Right lobe of liver (tissue), 6 donors: ENCODE measurements at regions not wholly inside any gene's neighbourhood (a gene's known extent, or its start where the extent isn't known, plus 50 kb on each side); places are given as distances from the start of the nearest gene placed in this dataset.

Source experiments
- ATAC-seq, 4 donors: fragments of 200-7000 bp; cut with Tn5 transposase; one replicate each; pipeline ENCODE4 v1.9.1; 2020; ENCODE audit warnings: mild to moderate bottlenecking in 4 of 4, moderate library complexity in 4 of 4
- DNase-seq, 3 donors: peaks; one replicate each; pipeline ENCODE4 v3.0.0-alpha.2; 2020
- H3K27ac ChIP-seq, 3 donors: fragments of 200-600 bp; one replicate each; pipeline ENCODE4 v1.8.0; 2022
- H3K27me3 ChIP-seq, 2 donors: fragments of 200-600 bp; one replicate each; pipeline ENCODE4 v1.8.0; 2022
- H3K36me3 ChIP-seq, 4 donors: fragments of 200-600 bp; sonication (generic) in 1 of 4; one replicate each; pipeline versions ENCODE4 v1.5.1 to v1.8.0; 2017 to 2022; ENCODE audit warnings: control low read depth in 1 of 4
- H3K4me1 ChIP-seq, 4 donors: fragments of 200-600 bp; sonication (generic) in 1 of 4; one replicate each; pipeline versions ENCODE4 v1.5.1 to v1.8.0; 2017 to 2022; ENCODE audit warnings: control low read depth in 1 of 4
- H3K4me3 ChIP-seq, 3 donors: fragments of 200-600 bp; one replicate each; pipeline ENCODE4 v1.8.0; 2022
- H3K9me3 ChIP-seq, 4 donors: fragments of 200-600 bp; sonication (generic) in 1 of 4; one replicate each; pipeline versions ENCODE4 v1.5.1 to v1.8.0; 2017 to 2022; ENCODE audit warnings: control low read depth in 1 of 4
- CTCF ChIP-seq, 4 donors: fragments of 200-600 bp in 3 of 4; fragments of 450-650 bp in 1 of 4; IDR thresholded peaks; one replicate each; pipeline versions ENCODE4 v1.5.1 to v1.8.0; 2016 to 2022; ENCODE audit warnings: antibody characterized with exemption in 4 of 4, mild to moderate bottlenecking in 2 of 4
- POLR2A ChIP-seq: fragments of 450-650 bp; IDR thresholded peaks from one replicate; pipeline ENCODE4 v1.6.1; 2017; ENCODE audit warnings: antibody characterized with exemption, mild to moderate bottlenecking
- WGBS: methylation state at CpG from one replicate; pipeline ENCODE4 v1.1.6; 2018; ENCODE audit warnings: low coverage, low lambda C conversion rate; ENCODE audit not compliant: insufficient coverage; ENCODE audit errors: missing lambda C conversion rate; 5-methylcytosine and 5-hydroxymethylcytosine counted together
- intact Hi-C, 2 donors: fragments of 100-400 bp; cut with DNase I; formaldehyde crosslinking; loops; one replicate each; pipeline versions ENCODE4 v1.11.2 to v1.14.1; 2022
- donor health status: DM: no; HTN: yes; CAD: no.
- donor health status: DM: no; HTN: no; CAD: no.
- donor health status: DM: no; HTN: no; CAD: no.
- donor health status: DM: no; HTN: yes; CAD: no.
- donor health status: DM: no; HTN: yes; CAD: no.

- H3K27me3 ChIP-seq = no peaks in the 10 kb centered on the region
- no peak overlapping the region for H3K4me3 ChIP-seq
- intact Hi-C loops = no loop called here
- no peak overlapping the region for H3K27ac ChIP-seq
- H3K4me1 ChIP-seq = no peaks in the 10 kb centered on the region
- no peaks in the 10 kb centered on the region for H3K9me3 ChIP-seq
- DNase-seq = no peak
- WGBS = 52% methylated on average over 8 of the region's 8 CpGs
- no peak for TF ChIP-seq CTCF (IDR thresholded peaks at IDR 0.05)
- no peak for TF ChIP-seq POLR2A
- no peaks in the 10 kb centered on the region for H3K36me3 ChIP-seq
- no peak for ATAC-seq
These were observed 342.5 kb upstream of the C16orf82 start for GRCh38 chr16:26724189-26724588.

DNA sequence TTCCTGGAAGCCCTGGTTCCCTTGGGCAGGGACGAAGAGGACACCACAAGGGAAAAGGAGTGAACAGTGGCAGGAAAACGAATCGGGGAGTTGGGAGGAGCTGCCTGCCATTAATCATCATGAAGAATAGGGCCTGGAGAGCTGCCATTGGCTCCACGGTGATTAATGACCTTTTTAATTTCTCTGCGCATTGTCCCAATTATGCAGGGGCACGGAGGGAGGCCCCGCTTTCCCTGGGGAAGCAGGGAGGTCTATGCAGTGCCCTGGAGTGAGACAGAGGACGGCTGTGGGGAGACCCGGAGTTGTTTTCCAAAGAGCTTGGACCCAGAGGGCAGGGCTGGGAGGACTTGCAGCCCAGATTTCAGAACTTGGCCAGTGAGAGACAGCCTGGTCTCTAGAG, 338.9 kb upstream of the C16orf82 start:
- Histone ChIP-seq H3K27me3 (no peaks in the 10 kb centered on the region), H3K4me1 (no peaks in the 10 kb centered on the region), H3K36me3 (no peaks in the 10 kb centered on the region), H3K27ac (no peak overlapping the region), H3K4me3 (no peak overlapping the region), H3K9me3 (no peaks in the 10 kb centered on the region)
- ATAC-seq (no peak), DNase-seq (no peak)
- TF ChIP-seq POLR2A (no peak), CTCF (IDR thresholded peaks at IDR 0.05) (no peak)
- intact Hi-C loops = no loop called here
- WGBS = 34% methylated on average over 8 of the region's 9 CpGs

DNA sequence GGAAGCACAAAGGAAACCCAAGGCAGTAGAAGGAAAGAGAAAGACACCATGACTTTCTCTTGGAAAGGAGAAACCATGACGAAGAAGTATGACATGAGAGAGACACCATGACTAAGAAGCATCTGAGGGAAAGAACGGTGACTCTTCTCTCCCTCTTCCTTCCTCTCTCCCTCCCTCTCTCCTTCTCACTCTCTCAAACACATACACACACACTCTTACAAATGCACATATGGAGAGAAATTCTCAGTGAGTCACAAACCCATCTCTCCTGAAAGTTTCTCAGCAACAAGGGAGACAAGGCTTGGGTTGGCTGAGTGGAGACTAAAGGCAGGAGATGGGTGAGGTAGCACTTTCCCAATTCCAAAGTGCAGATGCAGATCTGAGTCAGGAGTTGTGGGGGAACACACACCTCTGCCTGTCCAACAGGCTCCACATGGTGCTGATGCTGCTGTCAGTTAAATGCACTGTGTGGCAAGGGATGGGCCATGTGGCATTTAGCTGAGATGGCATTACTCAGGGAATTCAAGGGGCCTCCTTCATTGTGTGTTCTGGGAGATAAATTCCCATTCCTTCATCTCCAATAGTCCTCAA, 336.7 kb upstream of the C16orf82 start:
- no peaks in the 10 kb centered on the region for H3K27me3 ChIP-seq
- ATAC-seq = no peak
- no peaks in the 10 kb centered on the region for H3K36me3 ChIP-seq
- DNase-seq = no peak
- TF ChIP-seq CTCF (IDR thresholded peaks at IDR 0.05) = no peak
- no peak for TF ChIP-seq POLR2A
- no peaks in the 10 kb centered on the region for H3K4me1 ChIP-seq
- intact Hi-C loops = no loop called here
- H3K27ac ChIP-seq = no peak overlapping the region
- no peak overlapping the region for H3K4me3 ChIP-seq
- WGBS = 52% methylated on average over 2 of the region's 2 CpGs
- no peaks in the 10 kb centered on the region for H3K9me3 ChIP-seq

DNA sequence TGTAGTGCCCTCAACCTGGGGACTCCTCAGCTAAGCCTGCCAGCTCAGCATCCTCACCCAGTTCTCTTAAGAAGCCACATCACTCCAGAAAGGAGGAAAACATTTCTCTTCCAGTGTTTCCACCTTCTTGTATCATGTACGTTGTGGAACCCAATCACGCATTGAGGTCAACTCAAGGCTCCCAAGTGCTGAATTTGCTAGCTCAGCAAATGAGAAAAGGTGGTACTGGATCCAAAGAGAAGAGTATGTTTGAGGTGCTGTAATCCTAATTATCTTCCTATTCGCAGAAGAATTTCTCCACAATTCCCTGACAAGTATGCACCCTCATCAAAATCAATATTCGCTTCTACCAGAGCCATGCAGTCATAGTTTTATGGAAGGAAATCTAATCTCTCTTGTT, 335.0 kb upstream of the C16orf82 start:
- Histone ChIP-seq H3K4me1 (no peaks in the 10 kb centered on the region), H3K36me3 (no peaks in the 10 kb centered on the region), H3K27ac (no peak overlapping the region), H3K9me3 (no peaks in the 10 kb centered on the region), H3K4me3 (no peak overlapping the region), H3K27me3 (no peaks in the 10 kb centered on the region)
- no peak for TF ChIP-seq CTCF (IDR thresholded peaks at IDR 0.05)
- TF ChIP-seq POLR2A = no peak
- WGBS = 47% methylated on average over 4 of the region's 4 CpGs
- DNase-seq (no peak), ATAC-seq (no peak)
- intact Hi-C loops = no loop called here

DNA sequence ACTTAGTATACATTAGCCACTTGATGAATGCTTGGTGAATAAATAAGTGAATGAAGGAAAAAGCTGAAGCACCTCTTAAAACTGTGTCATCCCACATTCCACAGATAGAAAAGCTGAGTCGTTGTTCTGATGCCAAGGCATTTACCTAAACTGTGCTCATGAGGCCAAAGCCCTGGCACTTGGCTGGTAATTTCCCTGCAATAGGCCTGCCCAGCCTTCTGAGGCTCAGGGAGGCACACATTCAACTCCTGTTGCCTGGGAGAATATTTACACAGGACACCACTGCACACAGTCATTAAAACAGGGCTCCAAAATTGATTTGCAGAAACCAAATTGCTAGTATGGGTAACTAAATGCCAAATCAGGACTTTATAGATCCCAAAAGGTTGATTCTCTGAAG, 333.0 kb upstream of the C16orf82 start:
- no peak for ATAC-seq
- intact Hi-C loops = no loop called here
- 33% methylated on average over 1 of the region's 1 CpG for WGBS

More for the DNA sequence above, 333.0 kb upstream of the C16orf82 start:
- Histone ChIP-seq H3K36me3 (no peaks in the 10 kb centered on the region), H3K27ac (no peak overlapping the region), H3K4me1 (no peaks in the 10 kb centered on the region), H3K27me3 (no peaks in the 10 kb centered on the region), H3K9me3 (no peaks in the 10 kb centered on the region), H3K4me3 (no peak overlapping the region)
- DNase-seq = no peak
- TF ChIP-seq POLR2A = no peak
- TF ChIP-seq CTCF (IDR thresholded peaks at IDR 0.05) = no peak
